SIG-M5 treated with dmso at 0.1 percent for 504 hours (cell line): ENCODE measurements at regions not wholly inside any gene's neighbourhood (a gene's known extent, or its start where the extent isn't known, plus 50 kb on each side); places are given as distances from the start of the nearest gene placed in this dataset.
"Not testable (repeated sequence)": the region's sequence is repeated elsewhere in the genome, so short reads cannot be mapped to it uniquely, and the experiment has no call there.

Experiments
- DNase-seq: peaks from one replicate; lab custom pipeline; 2025; ENCODE audit not compliant: unreplicated experiment; lab: John Stamatoyannopoulos, UW

- no peak for DNase-seq
These were observed 86.3 kb downstream of the GYPE start for GRCh38 chr4:143819029-143819428.

DNA sequence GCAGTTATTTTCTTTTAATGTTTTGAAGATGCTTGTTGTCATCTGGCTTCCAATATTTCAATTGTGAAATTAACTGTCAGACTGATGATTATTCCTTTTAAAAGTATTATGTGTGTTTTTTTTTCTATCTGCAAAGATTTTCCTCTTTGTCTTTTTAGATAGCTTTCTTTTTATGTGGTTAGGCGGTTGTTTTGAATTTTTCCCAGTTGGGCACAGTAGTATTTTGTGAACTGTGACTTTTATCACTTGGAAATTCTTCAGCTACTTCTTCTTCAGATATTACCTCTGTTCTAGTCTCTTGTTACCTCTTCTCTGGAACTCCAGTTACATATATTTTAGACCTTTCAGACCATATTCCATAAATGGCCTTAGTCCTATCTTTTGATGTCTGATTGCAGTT is 87.5 kb downstream of the GYPE start:
- not testable (repeated sequence) for DNase-seq

- DNase-seq, result not testable (repeated sequence)
These were observed 90.0 kb downstream of the GYPE start for GRCh38 chr4:143815375-143815774.

DNA sequence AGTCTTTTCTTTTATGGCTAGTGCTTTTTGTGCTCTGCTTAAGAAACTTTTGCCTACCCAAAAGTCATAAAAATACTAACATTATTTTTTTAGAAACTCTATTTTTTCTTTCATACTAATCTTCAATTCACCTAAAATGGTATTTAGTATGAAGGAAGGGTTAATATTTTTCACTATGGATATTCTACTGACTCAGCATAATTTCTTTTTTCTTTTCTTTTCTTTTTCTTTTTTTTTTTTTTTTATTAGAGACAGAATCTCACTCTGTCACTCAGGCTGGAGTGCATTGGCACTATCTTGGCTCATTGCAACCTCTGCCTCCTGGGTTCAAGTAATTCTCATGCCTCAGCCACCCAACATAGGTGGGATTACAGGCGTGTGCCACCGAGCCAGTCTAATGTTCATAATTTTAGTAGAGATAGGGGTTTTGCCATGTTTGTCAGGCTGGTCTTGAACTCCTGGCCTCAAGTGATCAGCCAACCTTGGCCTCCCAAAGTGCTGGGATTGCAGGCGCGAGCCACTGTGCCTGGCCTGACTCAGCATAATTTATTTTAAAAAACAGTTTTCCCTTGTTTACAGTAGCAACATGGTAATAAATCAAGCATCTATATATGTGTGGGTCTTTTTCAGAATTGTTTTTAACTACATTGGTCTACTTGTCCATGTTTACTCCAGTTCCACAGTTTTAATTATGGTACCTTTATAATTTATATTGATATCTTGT is 91.8 kb downstream of the GYPE start:
- DNase-seq, result not testable (repeated sequence)

DNA sequence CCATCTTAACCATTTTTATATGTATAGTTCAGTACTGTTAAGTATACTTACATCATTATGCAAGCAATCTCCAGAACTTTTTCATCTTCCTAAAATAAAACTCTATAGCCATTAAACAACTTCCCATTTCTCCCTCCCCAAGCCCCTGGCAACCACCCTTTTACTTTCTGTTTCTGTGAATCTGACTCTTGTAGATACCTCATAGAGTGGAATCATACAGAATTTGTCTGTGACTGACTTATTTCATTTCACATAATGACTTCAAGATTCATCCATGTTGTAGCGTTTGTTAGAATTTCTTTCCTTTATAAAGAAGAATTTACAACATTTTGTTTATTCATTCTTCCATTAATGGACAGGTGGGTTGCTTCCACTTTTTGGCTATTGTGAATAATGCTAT is 91.2 kb upstream of the FREM3 start:
- DNase-seq, result not testable (repeated sequence)

DNA sequence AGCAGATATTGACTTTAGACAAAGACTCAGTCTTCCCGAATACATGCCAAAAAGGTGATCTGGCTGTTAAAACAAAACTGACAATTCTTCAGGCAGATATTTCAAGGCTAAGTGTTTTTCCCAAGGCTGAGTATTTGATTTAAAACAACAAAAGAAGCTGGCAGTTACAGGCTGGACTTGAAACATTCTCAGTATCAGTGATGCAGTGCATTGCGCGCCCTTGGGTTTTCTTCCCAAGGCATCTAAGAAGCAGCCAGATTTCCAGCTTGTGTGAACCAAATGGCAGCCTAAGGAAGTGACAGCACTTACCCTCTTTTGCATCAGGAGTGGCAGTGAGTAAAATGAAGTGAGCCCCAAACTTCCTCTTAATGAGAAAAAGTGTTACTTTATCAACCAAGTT is 90.0 kb upstream of the FREM3 start:
- DNase-seq, result not testable (repeated sequence)

GRCh38 chr4:143789618-143790017 is 89.1 kb upstream of the FREM3 start:
- DNase-seq, result not testable (repeated sequence)

DNA sequence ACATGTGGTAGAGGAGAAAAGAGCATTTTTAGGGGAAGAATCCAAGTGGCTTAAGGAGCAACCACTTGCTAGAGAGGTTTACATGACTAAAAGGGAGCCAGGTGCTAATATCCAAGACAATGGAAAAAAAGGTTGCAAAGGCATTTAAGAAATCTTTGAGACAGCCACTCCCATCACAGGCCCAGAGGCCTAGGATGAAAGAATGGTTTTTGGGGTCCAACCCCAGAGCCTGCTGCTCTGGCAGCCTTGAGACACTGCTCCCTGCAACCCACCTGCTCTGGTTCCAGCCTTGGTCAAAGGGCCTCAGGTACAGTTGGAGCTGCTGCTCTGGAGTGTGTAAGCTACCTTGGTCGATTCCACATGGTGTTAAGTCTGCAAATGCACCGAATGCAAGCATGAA is 84.1 kb upstream of the FREM3 start:
- DNase-seq, result no peak

DNA sequence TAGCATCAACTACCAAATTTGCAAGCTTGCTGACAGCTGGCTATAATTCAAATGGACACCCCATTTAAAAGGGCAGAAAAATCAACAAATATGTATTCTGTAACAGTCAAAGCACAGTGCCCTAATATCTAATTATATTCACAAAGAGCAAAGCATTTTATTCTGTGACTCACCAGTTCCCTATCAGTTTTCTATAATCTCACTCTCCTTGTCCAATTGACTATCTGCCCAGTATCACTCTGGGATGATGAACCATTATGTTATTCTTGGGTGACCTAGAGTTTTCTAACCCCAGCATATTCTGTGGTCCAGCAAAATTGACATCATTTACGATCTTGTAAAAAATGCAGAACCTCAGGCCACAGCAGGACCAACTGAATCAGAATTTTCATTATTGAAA is 82.0 kb upstream of the FREM3 start:
- DNase-seq, result no peak

GRCh38 chr4:143773998-143774895 is 73.8 kb upstream of the FREM3 start:
- peak; percentile 57 for DNase-seq

DNA sequence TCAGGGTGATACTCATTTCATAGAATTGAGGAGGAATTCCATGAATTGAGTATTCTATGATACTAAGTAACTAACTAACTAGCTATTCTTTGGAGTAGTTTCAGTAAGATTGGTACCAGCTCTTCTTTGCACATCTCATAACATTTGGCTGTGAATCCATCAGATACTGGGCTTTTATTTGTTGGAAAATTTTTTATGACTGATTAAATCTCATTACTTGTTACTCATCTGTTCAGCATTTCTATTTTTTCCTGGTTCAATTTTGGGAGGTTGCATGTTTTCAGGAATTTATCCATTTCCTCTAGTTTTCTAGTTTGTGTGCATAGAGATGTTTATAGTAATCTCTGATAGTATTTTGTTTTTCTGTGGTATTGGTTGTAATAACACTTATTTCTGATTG is 70.8 kb upstream of the FREM3 start:
- no peak for DNase-seq

DNA sequence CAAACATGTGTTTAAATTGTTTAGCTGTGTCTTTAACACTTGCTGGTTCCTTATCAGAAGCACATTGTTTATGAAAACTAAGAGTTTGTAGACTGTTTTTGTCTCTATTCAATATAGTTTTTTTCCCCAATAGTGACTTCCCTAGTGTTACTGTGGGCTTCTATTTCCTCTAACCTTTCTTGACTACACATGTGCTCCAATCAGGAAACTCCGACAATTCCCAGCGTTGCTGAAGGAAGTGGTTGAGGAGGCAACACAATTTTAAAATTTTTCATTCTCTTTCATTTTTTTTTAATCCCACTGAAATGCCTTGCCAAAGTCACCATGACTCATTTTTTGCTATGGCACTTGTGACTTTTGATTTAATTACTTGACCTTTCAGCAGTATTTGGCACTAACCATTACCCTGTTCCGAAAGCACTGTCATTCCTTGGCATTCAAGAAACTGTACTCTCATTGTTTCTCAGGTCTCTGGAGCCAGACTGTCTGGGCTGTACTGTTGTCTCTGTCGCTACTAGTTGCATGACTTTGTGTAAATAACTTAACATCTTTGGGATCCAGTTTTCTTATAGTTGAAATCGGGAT is 67.6 kb upstream of the FREM3 start:
- no peak for DNase-seq

DNA sequence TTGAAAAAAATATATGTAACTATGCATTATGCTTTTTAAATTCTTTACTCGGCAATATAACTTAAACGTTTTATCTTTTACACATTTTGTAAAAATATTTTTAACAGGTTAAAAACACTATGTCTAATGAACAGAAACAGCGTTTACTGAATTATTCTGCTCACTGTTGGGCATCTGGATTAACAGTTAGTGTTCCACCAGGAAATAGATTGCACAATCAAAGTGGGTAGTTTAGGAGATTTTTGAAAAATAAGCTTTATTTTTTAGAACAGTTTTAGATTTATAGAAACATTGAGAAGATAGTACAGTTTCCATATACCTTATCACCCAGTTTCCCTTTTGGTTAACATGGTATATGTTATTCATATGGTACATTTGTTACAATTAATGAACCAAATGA is 63.1 kb upstream of the FREM3 start:
- DNase-seq, result no peak

- no peak for DNase-seq
These were observed 62.0 kb upstream of the FREM3 start for GRCh38 chr4:143762511-143762910.
